H9 (cell line): ENCODE measurements at regions not wholly inside any gene's neighbourhood (a gene's known extent, or its start where the extent isn't known, plus 50 kb on each side); places are given as distances from the start of the nearest gene placed in this dataset.

Source experiments
- DNase-seq: peaks from one replicate; pipeline ENCODE4 v3.0.0-alpha.2; 2017
- H2AFZ ChIP-seq: one replicate; pipeline ENCODE4 v1.6.1; 2013; ENCODE audit warnings: mild to moderate bottlenecking, low read length, control low read depth, moderate library complexity
- H2AK5ac ChIP-seq: 2 replicates; pipeline ENCODE4 v1.6.1; 2013; ENCODE audit warnings: low read length, control low read depth, mixed read lengths; ENCODE audit not compliant: insufficient read length
- H2BK120ac ChIP-seq: one replicate; pipeline ENCODE4 v1.6.1; 2013; ENCODE audit warnings: low read depth, mild to moderate bottlenecking, low read length, control low read depth, inconsistent platforms; ENCODE audit not compliant: poor library complexity, severe bottlenecking
- H2BK12ac ChIP-seq: 2 replicates; pipeline ENCODE4 v1.6.1; 2013; ENCODE audit warnings: low read length, control low read depth, mixed read lengths, low read depth; ENCODE audit not compliant: insufficient read length
- H2BK15ac ChIP-seq: 2 replicates; pipeline ENCODE4 v1.6.1; 2013; ENCODE audit warnings: low read depth, low read length, control low read depth
- H2BK20ac ChIP-seq: one replicate; pipeline ENCODE4 v1.6.1; 2013; ENCODE audit warnings: low read depth, mild to moderate bottlenecking, low read length, control low read depth, inconsistent platforms; ENCODE audit not compliant: poor library complexity, severe bottlenecking
- H2BK5ac ChIP-seq: 2 replicates; pipeline ENCODE4 v1.6.1; 2013; ENCODE audit warnings: low read length, control low read depth, mixed read lengths; ENCODE audit not compliant: insufficient read length
- H3K14ac ChIP-seq: 2 replicates; pipeline ENCODE4 v1.6.1; 2013; ENCODE audit warnings: low read length, control low read depth; ENCODE audit not compliant: insufficient read depth
- H3K18ac ChIP-seq: 2 replicates; pipeline ENCODE4 v1.6.1; 2013; ENCODE audit warnings: low read depth, mild to moderate bottlenecking, mixed read lengths, low read length, control low read depth; ENCODE audit not compliant: insufficient read length
- H3K23ac ChIP-seq: 2 replicates; pipeline ENCODE4 v1.6.1; 2013; ENCODE audit warnings: low read length, control low read depth, mixed read lengths, low read depth; ENCODE audit not compliant: insufficient read length
- H3K23me2 ChIP-seq: 2 replicates; pipeline ENCODE4 v1.6.1; 2013; ENCODE audit warnings: low read depth, mild to moderate bottlenecking, mixed read lengths, low read length, control low read depth; ENCODE audit not compliant: insufficient read length, poor library complexity, severe bottlenecking
- H3K27ac ChIP-seq: 2 replicates; pipeline ENCODE4 v1.5.1; 2013; ENCODE audit warnings: low read length, control low read depth, mixed read lengths, low read depth; ENCODE audit not compliant: insufficient read length
- H3K27me3 ChIP-seq: 2 replicates; pipeline ENCODE4 v1.6.1; 2013; ENCODE audit warnings: low read length, control low read depth, inconsistent platforms; ENCODE audit not compliant: insufficient read depth
- H3K4ac ChIP-seq: 2 replicates; pipeline ENCODE4 v1.6.1; 2013; ENCODE audit warnings: low read depth, mild to moderate bottlenecking, control low read depth, inconsistent platforms, low read length, moderate library complexity
- H3K4me1 ChIP-seq: 2 replicates; pipeline ENCODE4 v1.6.1; 2013; ENCODE audit warnings: low read length, control low read depth, inconsistent platforms; ENCODE audit not compliant: insufficient read depth
- H3K4me2 ChIP-seq: 2 replicates; pipeline ENCODE4 v1.6.1; 2013; ENCODE audit warnings: low read length, control low read depth, mixed read lengths; ENCODE audit not compliant: insufficient read length, insufficient read depth
- H3K56ac ChIP-seq: 2 replicates; pipeline ENCODE4 v1.6.1; 2013; ENCODE audit warnings: low read depth, mild to moderate bottlenecking, mixed read lengths, low read length, control low read depth; ENCODE audit not compliant: insufficient read length
- H3K79me1 ChIP-seq: 2 replicates; pipeline ENCODE4 v1.6.1; 2013; ENCODE audit warnings: low read depth, mild to moderate bottlenecking, moderate library complexity, low read length, control low read depth, inconsistent platforms; ENCODE audit not compliant: insufficient read depth, poor library complexity, severe bottlenecking
- H3K79me2 ChIP-seq: 2 replicates; pipeline ENCODE4 v1.6.1; 2013; ENCODE audit warnings: low read length, control low read depth, inconsistent platforms; ENCODE audit not compliant: insufficient read depth
- H3K9ac ChIP-seq: 2 replicates; pipeline ENCODE4 v1.6.1; 2013; ENCODE audit warnings: low read length, control low read depth, mixed read lengths; ENCODE audit not compliant: insufficient read length; ENCODE audit errors: extremely low read depth
- H3K9me3 ChIP-seq: one replicate; pipeline ENCODE4 v1.6.1; 2013; ENCODE audit warnings: low read depth, low read length, inconsistent platforms; ENCODE audit not compliant: control insufficient read depth
- H3T11ph ChIP-seq: one replicate; pipeline ENCODE4 v1.6.1; 2013; ENCODE audit warnings: mild to moderate bottlenecking, low read length, control low read depth, inconsistent platforms
- H4K20me1 ChIP-seq: one replicate; pipeline ENCODE4 v1.6.1; 2013; ENCODE audit not compliant: control insufficient read depth, insufficient read length, insufficient read depth
- H4K5ac ChIP-seq: 2 replicates; pipeline ENCODE4 v1.6.1; 2013; ENCODE audit warnings: low read depth, mild to moderate bottlenecking, mixed read lengths, low read length, control low read depth; ENCODE audit not compliant: insufficient read length
- H4K8ac ChIP-seq: replicated peaks from 2 replicates; pipeline ENCODE4 v1.6.1; 2013; ENCODE audit warnings: low read length, control low read depth, mixed read lengths, low read depth; ENCODE audit not compliant: insufficient read length
- H4K91ac ChIP-seq: 2 replicates; pipeline ENCODE4 v1.6.1; 2013; ENCODE audit warnings: low read depth, mild to moderate bottlenecking, moderate library complexity, mixed read lengths, low read length, control low read depth; ENCODE audit not compliant: insufficient read length
- H3K27ac Mint-ChIP-seq, 3 experiments: 2 replicates in 2 of 3; 3 replicates in 1 of 3; pipeline ENCODE4 v1.8.0; 2020 to 2021; ENCODE audit warnings: mixed read lengths in 3 of 3, mild to moderate bottlenecking in 1 of 3, moderate library complexity in 1 of 3
- H3K27me3 Mint-ChIP-seq: 2 replicates; pipeline ENCODE4 v1.8.0; 2021; ENCODE audit warnings: low read depth, mild to moderate bottlenecking, moderate library complexity, mixed read lengths
- H3K36me3 Mint-ChIP-seq, 3 experiments: 2 replicates in 2 of 3; 3 replicates in 1 of 3; pipeline ENCODE4 v1.8.0; 2020 to 2021; ENCODE audit warnings: low read depth in 3 of 3, mixed read lengths in 3 of 3; ENCODE audit not compliant: insufficient read depth in 1 of 3
- H3K4me1 Mint-ChIP-seq, 2 experiments: 2 replicates each; pipeline ENCODE4 v1.8.0; 2020; ENCODE audit warnings: mixed read lengths in 2 of 2
- H3K4me3 Mint-ChIP-seq, 2 experiments: 2 replicates in 1 of 2; 3 replicates in 1 of 2; pipeline ENCODE4 v1.8.0; 2020 to 2021; ENCODE audit warnings: mild to moderate bottlenecking in 2 of 2, mixed read lengths in 2 of 2, moderate library complexity in 1 of 2
- H3K9me3 Mint-ChIP-seq, 2 experiments: 2 replicates in 1 of 2; 3 replicates in 1 of 2; pipeline ENCODE4 v1.8.0; 2020; ENCODE audit warnings: mild to moderate bottlenecking in 2 of 2, mixed read lengths in 2 of 2, moderate library complexity in 1 of 2
- CTCF ChIP-seq: fragments of 200-600 bp; sonication (generic); conservative IDR thresholded peaks from 3 replicates; pipeline ENCODE4 v1.8.0; 2021; ENCODE audit warnings: antibody characterized with exemption, mild to moderate bottlenecking
- WGBS: extraction: QIAGEN DNeasy Blood & Tissue Kit; methylation state at CpG from one replicate; pipeline ENCODE4 v1.1.7; 2013; ENCODE audit warnings: missing lambda C conversion rate, low lambda C conversion rate, mixed read lengths; ENCODE audit not compliant: insufficient read length; ENCODE audit errors: extremely low coverage; 5-methylcytosine and 5-hydroxymethylcytosine counted together

DNA sequence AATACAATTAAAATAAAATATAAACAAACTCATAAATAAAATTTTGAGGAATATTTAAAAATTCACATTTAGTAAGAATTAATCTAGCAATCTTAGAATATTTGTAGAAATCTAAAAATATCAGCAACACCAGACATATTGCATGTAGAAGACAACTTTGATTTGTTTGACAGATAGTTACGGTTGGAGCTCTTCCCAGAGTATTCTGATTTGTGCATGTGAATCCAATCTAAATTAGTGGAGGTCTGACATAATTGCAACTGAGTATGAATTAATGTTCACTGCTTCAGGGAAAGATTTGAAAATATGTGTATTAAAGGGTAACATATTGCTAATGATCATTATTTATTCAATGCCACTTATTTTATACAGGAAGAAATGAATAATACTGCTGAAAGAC lies 1546.2 kb downstream of the BRINP3 start:
- Histone ChIP-seq H3K14ac (no peak overlapping the region), H3K27ac (no peak overlapping the region), H2BK20ac (no peak overlapping the region), H4K91ac (no peak overlapping the region), H4K20me1 (no peaks in the 10 kb centered on the region), H2BK15ac (no peak overlapping the region), H3K23ac (no peak overlapping the region), H3K4me1 (no peaks in the 10 kb centered on the region), H4K5ac (no peak overlapping the region), H3K27me3 (no peaks in the 10 kb centered on the region), H3T11ph (no peak overlapping the region), H3K18ac (no peak overlapping the region), H3K9me3 (no peaks in the 10 kb centered on the region), H3K56ac (no peak overlapping the region), H3K4ac (no peak overlapping the region), H2BK12ac (no peak overlapping the region), H2AK5ac (no peak overlapping the region), H3K4me2 (no peak overlapping the region), H3K79me1 (no peaks in the 10 kb centered on the region), H3K79me2 (no peaks in the 10 kb centered on the region), H4K8ac (no peak overlapping the region), H2BK120ac (no peak overlapping the region), H2AFZ (no peak overlapping the region), H3K9ac (no peak overlapping the region), H2BK5ac (no peak overlapping the region), H3K23me2 (no peaks in the 10 kb centered on the region)
- no peaks in the 10 kb centered on the region for H3K36me3 Mint-ChIP-seq
- H3K27ac Mint-ChIP-seq, result no peak overlapping the region
- no CpG with 5 or more reads among the region's 1 CpG for WGBS
- peaks cover 0 to 5% of the 10 kb centered on the region in 2 experiments; a peak in 1 of 4 replicates for H3K4me1 Mint-ChIP-seq
- DNase-seq, result no peak
- no peaks in the 10 kb centered on the region for H3K9me3 Mint-ChIP-seq
- no peak for TF ChIP-seq CTCF
- H3K27me3 Mint-ChIP-seq, result no peaks in the 10 kb centered on the region
- H3K4me3 Mint-ChIP-seq, result no peak overlapping the region
